CD4-positive, alpha-beta T cell (primary cell): ENCODE measurements at regions not wholly inside any gene's neighbourhood (a gene's known extent, or its start where the extent isn't known, plus 50 kb on each side); places are given as distances from the start of the nearest gene placed in this dataset.

ENCODE experiments used
- ATAC-seq: fragments of 200-7000 bp; cut with Tn5 transposase; one replicate; pipeline ENCODE4 v1.10.0; 2022; ENCODE audit warnings: mild to moderate bottlenecking; ENCODE audit not compliant: poor library complexity
- CTCF ChIA-PET: fragments of 350-600 bp; sonication (Branson Sonifier 250); formaldehyde crosslinking; loops from one replicate; lab custom pipeline; 2021; ENCODE audit warnings: antibody characterized with exemption, inconsistent platforms; lab: Charles Lee
- POLR2A ChIA-PET: fragments of 350-600 bp; sonication (Branson Sonifier 250); formaldehyde crosslinking; loops from one replicate; lab custom pipeline; 2021; ENCODE audit warnings: antibody characterized with exemption, inconsistent platforms; lab: Charles Lee
- DNase-seq, 14 experiments: peaks; one replicate each; pipeline ENCODE4 v3.0.0-alpha.2; 2013 to 2020; ENCODE audit warnings: mixed read lengths in 2 of 14
- H3K27ac ChIP-seq, 2 donors: one replicate each; pipeline versions ENCODE4 v1.5.1 to v1.7.0; 2013; ENCODE audit warnings: low read length in 2 of 2, low read depth in 1 of 2, mild to moderate bottlenecking in 1 of 2
- H3K27me3 ChIP-seq, 2 experiments: 1 replicate in 1 of 2; 2 replicates in 1 of 2; pipeline versions ENCODE4 v1.6.1 to v1.7.0; 2013; ENCODE audit warnings: low read length in 2 of 2, control low read depth in 1 of 2, mild to moderate bottlenecking in 1 of 2, moderate library complexity in 1 of 2; ENCODE audit not compliant: insufficient read depth in 2 of 2, control insufficient read depth in 1 of 2
- H3K36me3 ChIP-seq: one replicate; pipeline ENCODE4 v1.6.1; 2013; ENCODE audit warnings: low read length, control low read depth; ENCODE audit not compliant: insufficient read depth
- H3K4me1 ChIP-seq: one replicate; pipeline ENCODE4 v1.6.1; 2013; ENCODE audit warnings: low read length, control low read depth; ENCODE audit not compliant: insufficient read depth
- H3K4me3 ChIP-seq: one replicate; pipeline ENCODE4 v1.5.1; 2013; ENCODE audit warnings: mild to moderate bottlenecking, low read length, moderate library complexity
- H3K9me3 ChIP-seq, 2 experiments: 1 replicate in 1 of 2; 2 replicates in 1 of 2; pipeline versions ENCODE4 v1.6.1 to v1.7.0; 2013; ENCODE audit warnings: low read length in 2 of 2, mild to moderate bottlenecking in 2 of 2, control low read depth in 1 of 2, moderate library complexity in 1 of 2; ENCODE audit not compliant: control insufficient read depth in 1 of 2, insufficient read depth in 1 of 2
- H3K27ac Mint-ChIP-seq: one replicate; pipeline ENCODE4 v1.8.0; 2020; ENCODE audit warnings: mixed read lengths
- H3K27me3 Mint-ChIP-seq: one replicate; pipeline ENCODE4 v1.8.0; 2021; ENCODE audit warnings: mixed read lengths
- H3K36me3 Mint-ChIP-seq: one replicate; pipeline ENCODE4 v1.8.0; 2021; ENCODE audit warnings: low read depth, mixed read lengths
- H3K4me1 Mint-ChIP-seq: one replicate; pipeline ENCODE4 v1.8.0; 2021; ENCODE audit warnings: low read depth, mixed read lengths
- H3K4me3 Mint-ChIP-seq: one replicate; pipeline ENCODE4 v1.8.0; 2020; ENCODE audit warnings: mild to moderate bottlenecking, mixed read lengths
- H3K9me3 Mint-ChIP-seq: one replicate; pipeline ENCODE4 v1.8.0; 2020; ENCODE audit warnings: mixed read lengths
- intact Hi-C, 2 experiments: fragments of 100-400 bp; cut with DNase I in 1 of 2; cut with micrococcal nuclease in 1 of 2; formaldehyde crosslinking; loops; one replicate each; pipeline versions ENCODE4 v1.15.1 to v1.9.0; 2023 to 2025; cut with DNase I, micrococcal nuclease
- TF ChIP-seq, protein P1 (sequence below): fragments of 200-600 bp; IDR thresholded peaks from one replicate; pipeline ENCODE4 v1.8.0; 2022; ENCODE audit warnings: antibody characterized with exemption, mild to moderate bottlenecking

GRCh38 chr11:100629671-100630070, 57.4 kb upstream of the ARHGAP42 start:
- ATAC-seq (no peak), DNase-seq (no peak)
- no peaks in the 10 kb centered on the region for H3K27me3 Mint-ChIP-seq
- no peaks in the 10 kb centered on the region for H3K9me3 Mint-ChIP-seq
- peaks cover 1 to 4% of the 10 kb centered on the region in 2 experiments for H3K9me3 ChIP-seq
- CTCF ChIA-PET = no interaction called here
- TF ChIP-seq, protein P1, sequence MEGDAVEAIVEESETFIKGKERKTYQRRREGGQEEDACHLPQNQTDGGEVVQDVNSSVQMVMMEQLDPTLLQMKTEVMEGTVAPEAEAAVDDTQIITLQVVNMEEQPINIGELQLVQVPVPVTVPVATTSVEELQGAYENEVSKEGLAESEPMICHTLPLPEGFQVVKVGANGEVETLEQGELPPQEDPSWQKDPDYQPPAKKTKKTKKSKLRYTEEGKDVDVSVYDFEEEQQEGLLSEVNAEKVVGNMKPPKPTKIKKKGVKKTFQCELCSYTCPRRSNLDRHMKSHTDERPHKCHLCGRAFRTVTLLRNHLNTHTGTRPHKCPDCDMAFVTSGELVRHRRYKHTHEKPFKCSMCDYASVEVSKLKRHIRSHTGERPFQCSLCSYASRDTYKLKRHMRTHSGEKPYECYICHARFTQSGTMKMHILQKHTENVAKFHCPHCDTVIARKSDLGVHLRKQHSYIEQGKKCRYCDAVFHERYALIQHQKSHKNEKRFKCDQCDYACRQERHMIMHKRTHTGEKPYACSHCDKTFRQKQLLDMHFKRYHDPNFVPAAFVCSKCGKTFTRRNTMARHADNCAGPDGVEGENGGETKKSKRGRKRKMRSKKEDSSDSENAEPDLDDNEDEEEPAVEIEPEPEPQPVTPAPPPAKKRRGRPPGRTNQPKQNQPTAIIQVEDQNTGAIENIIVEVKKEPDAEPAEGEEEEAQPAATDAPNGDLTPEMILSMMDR = no peak
- no peaks in the 10 kb centered on the region for H3K4me1 ChIP-seq
- no peak overlapping the region for H3K27ac Mint-ChIP-seq
- POLR2A ChIA-PET = no interaction called here
- no peaks in the 10 kb centered on the region for H3K4me1 Mint-ChIP-seq
- no peaks in the 10 kb centered on the region for H3K36me3 ChIP-seq
- no peak overlapping the region for H3K4me3 Mint-ChIP-seq
- no peak overlapping the region for H3K4me3 ChIP-seq
- no peaks in the 10 kb centered on the region for H3K27me3 ChIP-seq
- intact Hi-C loops = no loop called here
- H3K36me3 Mint-ChIP-seq = no peaks in the 10 kb centered on the region
- H3K27ac ChIP-seq = no peak overlapping the region

DNA sequence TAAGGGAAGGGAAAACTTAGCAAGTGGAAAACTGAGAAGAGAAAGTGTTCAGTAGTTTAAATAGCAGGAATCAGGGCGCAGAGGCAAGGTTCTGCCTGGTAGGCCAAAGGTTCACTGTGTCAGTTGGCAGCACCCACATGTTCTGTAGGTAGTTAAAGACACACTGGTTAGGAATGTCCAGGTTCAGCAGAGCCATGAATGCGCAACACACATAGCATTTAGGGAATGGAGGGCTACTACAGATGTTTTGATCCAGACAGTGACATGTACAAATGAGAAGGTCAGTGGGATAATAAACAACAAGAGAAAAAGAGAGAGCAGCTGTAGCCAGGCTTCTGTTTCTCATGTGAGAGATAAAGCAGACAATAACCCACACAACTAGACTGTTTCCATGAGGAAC, 56.2 kb upstream of the ARHGAP42 start:
- Mint-ChIP-seq H3K4me3 (no peak overlapping the region), H3K9me3 (no peaks in the 10 kb centered on the region), H3K4me1 (no peaks in the 10 kb centered on the region), H3K27ac (no peak overlapping the region), H3K27me3 (no peaks in the 10 kb centered on the region), H3K36me3 (no peaks in the 10 kb centered on the region)
- DNase-seq (no peak), ATAC-seq (no peak)
- no peaks in the 10 kb centered on the region for H3K27me3 ChIP-seq
- TF ChIP-seq, protein P1 = no peak
- H3K4me3 ChIP-seq = no peak overlapping the region
- H3K9me3 ChIP-seq = no peaks in the 10 kb centered on the region
- POLR2A ChIA-PET = no interaction called here
- intact Hi-C loops = no loop called here
- no peak overlapping the region for H3K27ac ChIP-seq
- H3K4me1 ChIP-seq = no peaks in the 10 kb centered on the region
- H3K36me3 ChIP-seq = no peaks in the 10 kb centered on the region
- CTCF ChIA-PET = no interaction called here

DNA sequence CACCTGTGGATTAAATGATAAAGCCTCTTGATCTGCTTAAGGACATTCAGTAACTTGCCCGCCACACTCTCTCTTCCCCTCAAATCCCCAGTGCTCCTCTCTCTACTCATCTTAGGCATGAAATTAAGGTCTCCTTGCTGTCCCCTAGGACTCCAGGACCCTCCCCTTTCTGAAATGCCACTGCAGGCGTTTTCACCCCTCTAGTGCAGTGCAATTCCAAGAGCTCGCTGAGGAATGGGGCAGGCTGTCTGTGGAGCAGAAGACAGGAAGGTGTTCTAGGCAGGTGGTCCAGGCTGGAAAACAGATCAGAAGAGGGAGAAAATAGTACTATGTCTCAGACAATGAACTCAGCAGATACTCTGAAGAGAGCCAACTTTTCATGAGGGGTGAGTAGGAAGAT, 55.8 kb upstream of the ARHGAP42 start:
- TF ChIP-seq, protein P1 = no peak
- no peaks in the 10 kb centered on the region for H3K4me1 Mint-ChIP-seq

More for the DNA sequence above, 55.8 kb upstream of the ARHGAP42 start:
- Mint-ChIP-seq H3K27me3 (no peaks in the 10 kb centered on the region), H3K36me3 (no peaks in the 10 kb centered on the region), H3K9me3 (no peaks in the 10 kb centered on the region), H3K4me3 (no peak overlapping the region), H3K27ac (no peak overlapping the region)
- ATAC-seq (no peak), DNase-seq (no peak)
- Histone ChIP-seq H3K27ac (no peak overlapping the region), H3K9me3 (no peaks in the 10 kb centered on the region), H3K27me3 (no peaks in the 10 kb centered on the region), H3K4me3 (no peak overlapping the region), H3K36me3 (no peaks in the 10 kb centered on the region), H3K4me1 (no peaks in the 10 kb centered on the region)
- POLR2A ChIA-PET = no interaction called here
- intact Hi-C loops = no loop called here
- CTCF ChIA-PET = no interaction called here
